SK-N-SH (cell line): ENCODE measurements at regions not wholly inside any gene's neighbourhood (a gene's known extent, or its start where the extent isn't known, plus 50 kb on each side); places are given as distances from the start of the nearest gene placed in this dataset.

ENCODE experiments used
- CHD2 ChIP-seq: fragments of 150-350 bp; IDR thresholded peaks from 2 replicates; pipeline ENCODE4 v1.6.1; 2018; ENCODE audit warnings: low read length; ENCODE audit not compliant: partially characterized antibody
- EP300 ChIP-seq, 2 experiments: IDR thresholded peaks; 2 replicates each; pipeline versions ENCODE4 v1.4.0 to v1.6.1; 2012; ENCODE audit warnings: borderline replicate concordance in 1 of 2, low read depth in 1 of 2, low read length in 1 of 2
- GATA2 ChIP-seq: sonication (generic); formaldehyde crosslinking; IDR thresholded peaks from 2 replicates; pipeline ENCODE4 v1.5.0; 2020; ENCODE audit warnings: mild to moderate bottlenecking, missing genetic modification reagents
- MAX ChIP-seq: IDR thresholded peaks from 2 replicates; pipeline ENCODE4 v1.4.0; 2012; ENCODE audit warnings: low read depth
- MEF2A ChIP-seq: IDR thresholded peaks from 2 replicates; pipeline ENCODE4 v1.4.0; 2012; ENCODE audit warnings: low read depth, borderline replicate concordance
- NRF1 ChIP-seq: IDR thresholded peaks from 2 replicates; pipeline ENCODE4 v1.6.1; 2012; ENCODE audit warnings: low read depth, mild to moderate bottlenecking, low read length
- POLR2AphosphoS5 ChIP-seq: IDR thresholded peaks from 2 replicates; pipeline ENCODE4 v1.6.1; 2012; ENCODE audit warnings: low read depth, low read length
- RAD21 ChIP-seq: IDR thresholded peaks from 2 replicates; pipeline ENCODE4 v1.6.1; 2012; ENCODE audit warnings: mild to moderate bottlenecking, low read length
- RFX5 ChIP-seq: IDR thresholded peaks from 2 replicates; pipeline ENCODE4 v1.6.1; 2012; ENCODE audit warnings: mild to moderate bottlenecking, improper control_type of control experiment, low read length
- SIN3A ChIP-seq: IDR thresholded peaks from 2 replicates; pipeline ENCODE4 v1.6.1; 2012; ENCODE audit warnings: low read depth, mild to moderate bottlenecking, low read length, moderate library complexity, borderline replicate concordance
- YY1 ChIP-seq: IDR thresholded peaks from 2 replicates; pipeline ENCODE4 v1.4.0; 2012; ENCODE audit warnings: low read depth, mild to moderate bottlenecking
- TF ChIP-seq, protein P1 (sequence below): fragments of 200-600 bp; sonication (generic); IDR thresholded peaks from 2 replicates; pipeline ENCODE4 v1.6.1; 2017; ENCODE audit warnings: antibody characterized with exemption, mild to moderate bottlenecking, moderate library complexity

- TF ChIP-seq, protein P1, sequence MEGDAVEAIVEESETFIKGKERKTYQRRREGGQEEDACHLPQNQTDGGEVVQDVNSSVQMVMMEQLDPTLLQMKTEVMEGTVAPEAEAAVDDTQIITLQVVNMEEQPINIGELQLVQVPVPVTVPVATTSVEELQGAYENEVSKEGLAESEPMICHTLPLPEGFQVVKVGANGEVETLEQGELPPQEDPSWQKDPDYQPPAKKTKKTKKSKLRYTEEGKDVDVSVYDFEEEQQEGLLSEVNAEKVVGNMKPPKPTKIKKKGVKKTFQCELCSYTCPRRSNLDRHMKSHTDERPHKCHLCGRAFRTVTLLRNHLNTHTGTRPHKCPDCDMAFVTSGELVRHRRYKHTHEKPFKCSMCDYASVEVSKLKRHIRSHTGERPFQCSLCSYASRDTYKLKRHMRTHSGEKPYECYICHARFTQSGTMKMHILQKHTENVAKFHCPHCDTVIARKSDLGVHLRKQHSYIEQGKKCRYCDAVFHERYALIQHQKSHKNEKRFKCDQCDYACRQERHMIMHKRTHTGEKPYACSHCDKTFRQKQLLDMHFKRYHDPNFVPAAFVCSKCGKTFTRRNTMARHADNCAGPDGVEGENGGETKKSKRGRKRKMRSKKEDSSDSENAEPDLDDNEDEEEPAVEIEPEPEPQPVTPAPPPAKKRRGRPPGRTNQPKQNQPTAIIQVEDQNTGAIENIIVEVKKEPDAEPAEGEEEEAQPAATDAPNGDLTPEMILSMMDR, result no peak
- TF ChIP-seq RFX5 (no peak), EP300 (IDR thresholded peaks at IDR 0.05; ENCODE audit: borderline replicate concordance in 1 of 2, low read depth in 1 of 2, low read length in 1 of 2) (no peak), CHD2 (no peak), YY1 (no peak), MAX (no peak), RAD21 (no peak), GATA2 (no peak), NRF1 (no peak), POLR2AphosphoS5 (no peak), SIN3A (no peak), MEF2A (no peak)
Measured at GRCh38 chr2:176503776-176504175, 234.5 kb downstream of the MTX2 start.
